ENCODE measurements at regions not wholly inside any gene's neighbourhood (a gene's known extent, or its start where the extent isn't known, plus 50 kb on each side); places are given as distances from the start of the nearest gene placed in this dataset.
A peak's percentile ranks its signal among the peaks of the same experiment; 100 is the strongest.

GRCh38 chr9:92242260-92243136, 51.0 kb downstream of the IARS1 start:
- Histone ChIP-seq H3K4me1 (ENCODE audit: control insufficient read depth, insufficient read depth, low read length, poor library complexity, severe bottlenecking) (no peaks in the 10 kb centered on the region), H3K4me3 (ENCODE audit: low read depth, low read length) (no peak overlapping the region), H3K9me3 (ENCODE audit: control insufficient read depth in 2 of 2, low read length in 2 of 2) (no peaks in the 10 kb centered on the region), H3K27ac (ENCODE audit: insufficient read depth, low read length, poor library complexity, severe bottlenecking) (no peak overlapping the region), H3K36me3 (ENCODE audit: control insufficient read depth, insufficient read depth, low read length) (peaks cover 89% of the 10 kb centered on the region), H3K27me3 (ENCODE audit: control insufficient read depth, insufficient read depth, low read length) (no peaks in the 10 kb centered on the region)
- no peaks in the 10 kb centered on the region for H3K4me1 Mint-ChIP-seq
- DNase-seq (no peak), ATAC-seq (ENCODE audit: low read depth in 2 of 2) (no peak)
- no peaks in the 10 kb centered on the region for H3K9me3 Mint-ChIP-seq
- no peak overlapping the region for H3K4me3 Mint-ChIP-seq
- H3K27me3 Mint-ChIP-seq: no peaks in the 10 kb centered on the region
- peaks cover 68% of the 10 kb centered on the region for H3K36me3 Mint-ChIP-seq
- H3K27ac Mint-ChIP-seq: peak overlapping the region in 1 of 3 donors; percentile 25

- H3K9me3 ChIP-seq (ENCODE audit: control insufficient read depth in 2 of 2, low read length in 2 of 2): no peaks in the 10 kb centered on the region
- H3K36me3 Mint-ChIP-seq: peaks cover 52% of the 10 kb centered on the region
- no peak overlapping the region for H3K27ac ChIP-seq (ENCODE audit: insufficient read depth, low read length, poor library complexity, severe bottlenecking)
- no peak overlapping the region for H3K4me3 ChIP-seq (ENCODE audit: low read depth, low read length)
- H3K9me3 Mint-ChIP-seq: no peaks in the 10 kb centered on the region
- no peaks in the 10 kb centered on the region for H3K4me1 ChIP-seq (ENCODE audit: control insufficient read depth, insufficient read depth, low read length, poor library complexity, severe bottlenecking)
- DNase-seq (no peak), ATAC-seq (ENCODE audit: low read depth in 2 of 2) (no peak)
- H3K27me3 ChIP-seq (ENCODE audit: control insufficient read depth, insufficient read depth, low read length): no peaks in the 10 kb centered on the region
- no peaks in the 10 kb centered on the region for H3K27me3 Mint-ChIP-seq
- peaks cover 0 to 14% (median 0%) of the 10 kb centered on the region in 4 donors for H3K4me1 Mint-ChIP-seq
- H3K27ac Mint-ChIP-seq: peak overlapping the region in 2 of 3 donors; percentile 29 to 35
- H3K36me3 ChIP-seq (ENCODE audit: control insufficient read depth, insufficient read depth, low read length): peaks cover 51% of the 10 kb centered on the region
- H3K4me3 Mint-ChIP-seq: no peak overlapping the region
Measured at GRCh38 chr9:92236915-92237314, 56.6 kb downstream of the IARS1 start.

- Mint-ChIP-seq H3K36me3 (peaks cover 52% of the 10 kb centered on the region), H3K4me3 (no peak overlapping the region), H3K9me3 (no peaks in the 10 kb centered on the region), H3K27ac (peak overlapping the region in 1 of 3 donors; percentile 35), H3K27me3 (no peaks in the 10 kb centered on the region), H3K4me1 (peaks cover 0 to 14% (median 0%) of the 10 kb centered on the region in 4 donors)
- H3K27ac ChIP-seq (ENCODE audit: insufficient read depth, low read length, poor library complexity, severe bottlenecking): no peak overlapping the region
- no peak for DNase-seq
- H3K4me3 ChIP-seq (ENCODE audit: low read depth, low read length): no peak overlapping the region
- no peak for ATAC-seq (ENCODE audit: low read depth in 2 of 2)
- H3K36me3 ChIP-seq (ENCODE audit: control insufficient read depth, insufficient read depth, low read length): peaks cover 50% of the 10 kb centered on the region
- no peaks in the 10 kb centered on the region for H3K4me1 ChIP-seq (ENCODE audit: control insufficient read depth, insufficient read depth, low read length, poor library complexity, severe bottlenecking)
- no peaks in the 10 kb centered on the region for H3K9me3 ChIP-seq (ENCODE audit: control insufficient read depth in 2 of 2, low read length in 2 of 2)
- no peaks in the 10 kb centered on the region for H3K27me3 ChIP-seq (ENCODE audit: control insufficient read depth, insufficient read depth, low read length)
Measured at GRCh38 chr9:92236465-92236864, 57.0 kb downstream of the IARS1 start.

DNA sequence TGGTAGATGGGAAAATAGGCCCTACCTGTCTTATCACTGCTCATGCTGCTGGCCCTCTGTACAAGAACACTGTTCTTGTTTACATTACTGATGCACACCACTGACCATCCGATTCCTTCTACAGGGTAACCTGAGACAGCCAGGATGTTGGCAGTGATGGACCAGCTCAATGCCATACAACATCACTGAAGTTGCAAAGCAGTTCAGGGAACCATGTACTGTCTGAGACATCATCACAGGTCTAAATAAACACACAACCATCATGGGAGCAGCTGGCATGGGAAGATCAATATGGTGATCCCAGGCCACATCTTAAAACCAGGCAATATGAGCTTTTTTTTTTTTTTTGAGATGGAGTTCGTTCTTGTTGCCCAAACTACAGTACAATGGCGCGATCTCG, 59.0 kb downstream of the IARS1 start:
- Mint-ChIP-seq H3K27me3 (no peaks in the 10 kb centered on the region), H3K4me1 (peaks cover 0 to 14% (median 0%) of the 10 kb centered on the region in 4 donors), H3K4me3 (no peak overlapping the region), H3K9me3 (no peaks in the 10 kb centered on the region), H3K27ac (no peak overlapping the region), H3K36me3 (peaks cover 55% of the 10 kb centered on the region)
- H3K9me3 ChIP-seq (ENCODE audit: control insufficient read depth in 2 of 2, low read length in 2 of 2): no peaks in the 10 kb centered on the region
- no peaks in the 10 kb centered on the region for H3K27me3 ChIP-seq (ENCODE audit: control insufficient read depth, insufficient read depth, low read length)
- H3K36me3 ChIP-seq (ENCODE audit: control insufficient read depth, insufficient read depth, low read length): peaks cover 36% of the 10 kb centered on the region
- H3K4me3 ChIP-seq (ENCODE audit: low read depth, low read length): no peak overlapping the region
- no peaks in the 10 kb centered on the region for H3K4me1 ChIP-seq (ENCODE audit: control insufficient read depth, insufficient read depth, low read length, poor library complexity, severe bottlenecking)
- no peak for DNase-seq
- H3K27ac ChIP-seq (ENCODE audit: insufficient read depth, low read length, poor library complexity, severe bottlenecking): no peak overlapping the region
- no peak for ATAC-seq (ENCODE audit: low read depth in 2 of 2)

DNA sequence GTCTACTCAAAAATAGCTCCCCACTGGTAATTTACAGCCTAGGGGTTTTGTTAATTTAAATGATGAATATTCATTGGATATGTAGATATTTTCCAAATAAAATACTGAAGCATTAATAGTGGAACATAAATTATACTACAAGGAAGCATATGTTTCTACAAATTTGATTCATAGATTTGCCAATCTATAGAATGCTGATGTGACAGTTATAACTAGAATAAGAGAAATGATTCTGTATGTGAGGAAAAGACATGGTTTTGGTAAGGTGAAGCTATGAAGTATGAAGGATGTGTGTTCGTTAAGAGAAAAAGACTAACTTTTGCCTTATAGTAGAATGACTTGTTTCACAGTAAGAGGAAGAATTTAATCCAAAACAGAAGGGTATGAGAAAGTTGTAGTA, 61.3 kb downstream of the IARS1 start:
- H3K4me3 Mint-ChIP-seq: no peak overlapping the region
- ATAC-seq (ENCODE audit: low read depth in 2 of 2): no peak

GRCh38 chr9:92228628-92229027, 64.9 kb downstream of the IARS1 start:
- Histone ChIP-seq H3K27me3 (ENCODE audit: control insufficient read depth, insufficient read depth, low read length) (no peaks in the 10 kb centered on the region), H3K36me3 (ENCODE audit: control insufficient read depth, insufficient read depth, low read length) (peaks cover 56% of the 10 kb centered on the region), H3K4me1 (ENCODE audit: control insufficient read depth, insufficient read depth, low read length, poor library complexity, severe bottlenecking) (no peaks in the 10 kb centered on the region), H3K9me3 (ENCODE audit: control insufficient read depth in 2 of 2, low read length in 2 of 2) (peaks cover 0 to 4% of the 10 kb centered on the region in 2 experiments), H3K27ac (ENCODE audit: insufficient read depth, low read length, poor library complexity, severe bottlenecking) (no peak overlapping the region), H3K4me3 (ENCODE audit: low read depth, low read length) (no peak overlapping the region)
- peaks cover 56% of the 10 kb centered on the region for H3K36me3 Mint-ChIP-seq
- no peaks in the 10 kb centered on the region for H3K27me3 Mint-ChIP-seq
- peaks cover 0 to 3% (median 0%) of the 10 kb centered on the region in 7 donors for H3K9me3 Mint-ChIP-seq
- H3K4me1 Mint-ChIP-seq: peaks cover 0 to 5% (median under 1%) of the 10 kb centered on the region in 4 donors
- no peak overlapping the region for H3K4me3 Mint-ChIP-seq
- ATAC-seq (ENCODE audit: low read depth in 2 of 2) (no peak), DNase-seq (no peak)
- H3K27ac Mint-ChIP-seq: no peak overlapping the region

More for the DNA sequence above, 61.3 kb downstream of the IARS1 start:
- Histone ChIP-seq H3K4me1 (ENCODE audit: control insufficient read depth, insufficient read depth, low read length, poor library complexity, severe bottlenecking) (no peaks in the 10 kb centered on the region), H3K36me3 (ENCODE audit: control insufficient read depth, insufficient read depth, low read length) (peaks cover 40% of the 10 kb centered on the region), H3K27ac (ENCODE audit: insufficient read depth, low read length, poor library complexity, severe bottlenecking) (no peak overlapping the region), H3K9me3 (ENCODE audit: control insufficient read depth in 2 of 2, low read length in 2 of 2) (peaks cover 0 to 4% of the 10 kb centered on the region in 2 experiments), H3K27me3 (ENCODE audit: control insufficient read depth, insufficient read depth, low read length) (no peaks in the 10 kb centered on the region), H3K4me3 (ENCODE audit: low read depth, low read length) (no peak overlapping the region)
- Mint-ChIP-seq H3K27me3 (no peaks in the 10 kb centered on the region), H3K27ac (peak overlapping the region in 1 of 3 donors; percentile 26), H3K4me1 (peaks cover 0 to 14% (median 0%) of the 10 kb centered on the region in 4 donors), H3K36me3 (peaks cover 53% of the 10 kb centered on the region), H3K9me3 (peaks cover 0 to 3% (median 0%) of the 10 kb centered on the region in 7 donors)
- DNase-seq: no peak

DNA sequence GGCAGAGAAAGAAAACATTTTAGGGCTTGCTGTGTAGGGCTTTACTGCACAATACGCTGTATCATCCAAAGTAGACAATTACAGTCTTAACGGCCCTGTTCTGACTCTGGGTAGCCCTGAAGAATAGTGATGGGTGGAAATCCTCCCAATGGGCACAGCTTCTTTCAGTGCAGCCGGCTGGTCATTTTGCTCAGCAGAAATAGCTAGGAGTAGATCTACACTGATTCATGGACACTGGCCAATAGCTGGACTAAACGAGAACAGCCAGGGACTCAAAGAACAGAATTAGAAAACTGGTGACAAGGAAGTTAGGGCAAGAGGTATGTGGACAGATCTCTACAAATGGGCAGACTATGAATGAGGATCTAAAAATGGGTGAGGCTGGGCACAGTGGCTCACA, 69.3 kb downstream of the IARS1 start:
- Mint-ChIP-seq H3K36me3 (peaks cover 54% of the 10 kb centered on the region), H3K27ac (peak overlapping the region in 1 of 3 donors; percentile 55)

More for the DNA sequence above, 69.3 kb downstream of the IARS1 start:
- Mint-ChIP-seq H3K4me3 (no peak overlapping the region), H3K27me3 (no peaks in the 10 kb centered on the region), H3K9me3 (peaks cover 0 to 3% (median 0%) of the 10 kb centered on the region in 7 donors), H3K4me1 (peaks cover 0 to 1% (median 0%) of the 10 kb centered on the region in 4 donors)
- ATAC-seq (ENCODE audit: low read depth in 2 of 2): no peak
- Histone ChIP-seq H3K4me1 (ENCODE audit: control insufficient read depth, insufficient read depth, low read length, poor library complexity, severe bottlenecking) (no peaks in the 10 kb centered on the region), H3K4me3 (ENCODE audit: low read depth, low read length) (no peak overlapping the region), H3K9me3 (ENCODE audit: control insufficient read depth in 2 of 2, low read length in 2 of 2) (peaks cover 0 to 4% of the 10 kb centered on the region in 2 experiments), H3K27ac (ENCODE audit: insufficient read depth, low read length, poor library complexity, severe bottlenecking) (no peak overlapping the region), H3K36me3 (ENCODE audit: control insufficient read depth, insufficient read depth, low read length) (peaks cover 74% of the 10 kb centered on the region), H3K27me3 (ENCODE audit: control insufficient read depth, insufficient read depth, low read length) (no peaks in the 10 kb centered on the region)
- DNase-seq: no peak

All from CD4-positive, CD25-positive, alpha-beta regulatory T cell (primary cell).